HG03060 (cell line): ENCODE measurements at regions not wholly inside any gene's neighbourhood (a gene's known extent, or its start where the extent isn't known, plus 50 kb on each side); places are given as distances from the start of the nearest gene placed in this dataset.
"Not testable (repeated sequence)": the region's sequence is repeated elsewhere in the genome, so short reads cannot be mapped to it uniquely, and the experiment has no call there.

ENCODE experiments used
- ATAC-seq: cut with Tn5 transposase; IDR thresholded peaks from one replicate; pipeline ENCODE4 v1.9.1; 2021; ENCODE audit warnings: low read depth, moderate number of reproducible peaks; ENCODE audit not compliant: unreplicated experiment

DNA sequence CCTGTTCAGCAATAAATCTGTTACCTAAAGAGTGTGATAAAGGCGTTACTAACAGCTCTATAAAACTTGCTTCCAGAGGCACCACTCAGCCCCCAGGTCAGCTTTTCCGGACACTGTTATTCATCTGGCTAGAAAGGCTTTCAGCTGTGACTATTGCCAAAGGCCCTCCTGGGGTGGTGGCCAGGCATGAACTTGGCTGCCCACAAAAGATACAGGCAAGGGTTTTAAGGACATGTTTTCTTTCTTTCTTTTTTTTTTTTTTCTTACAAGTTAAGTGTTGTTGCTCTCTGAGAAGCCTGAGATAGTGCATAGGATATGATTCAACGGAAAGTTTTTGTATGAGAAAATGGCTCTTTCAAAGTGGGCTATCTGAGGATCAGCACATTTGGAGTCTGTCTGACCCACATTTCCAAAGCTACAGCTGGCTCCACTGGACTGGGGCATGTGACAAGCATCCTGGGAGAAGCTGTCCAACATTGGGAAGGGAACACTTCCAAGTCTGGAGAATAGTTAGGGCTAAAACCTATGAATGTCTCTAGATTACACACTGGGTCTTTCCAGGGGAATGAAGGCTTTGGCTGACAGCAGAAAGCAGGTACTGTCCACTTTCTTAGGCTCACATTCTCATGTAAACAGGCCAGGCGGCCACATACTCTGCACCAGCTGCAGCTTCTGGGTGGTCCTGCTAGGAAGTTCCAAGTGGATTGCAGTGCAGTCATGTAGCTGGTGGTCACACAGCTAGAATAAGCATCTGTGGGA is 639.7 kb downstream of the LMO4 start:
- ATAC-seq, result no peak

DNA sequence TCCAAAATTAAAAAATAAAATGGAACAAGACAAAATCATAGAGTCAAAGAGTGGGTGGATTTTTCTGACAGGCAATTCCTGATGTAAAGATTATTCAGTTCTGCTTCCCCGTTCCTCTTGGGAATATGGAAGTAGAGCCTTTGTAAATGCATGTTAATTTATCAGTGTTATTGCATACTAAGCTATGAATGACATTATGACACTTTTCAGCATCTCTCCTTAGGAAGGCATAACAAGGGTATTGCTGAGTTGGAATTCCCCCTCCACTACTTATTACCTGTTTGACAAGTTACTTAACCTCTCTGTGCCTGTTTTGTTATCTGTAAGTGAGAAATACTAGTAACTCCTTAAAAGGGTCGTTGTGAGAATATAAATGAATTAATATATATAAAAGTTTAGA is 640.4 kb downstream of the LMO4 start:
- ATAC-seq, result no peak

DNA sequence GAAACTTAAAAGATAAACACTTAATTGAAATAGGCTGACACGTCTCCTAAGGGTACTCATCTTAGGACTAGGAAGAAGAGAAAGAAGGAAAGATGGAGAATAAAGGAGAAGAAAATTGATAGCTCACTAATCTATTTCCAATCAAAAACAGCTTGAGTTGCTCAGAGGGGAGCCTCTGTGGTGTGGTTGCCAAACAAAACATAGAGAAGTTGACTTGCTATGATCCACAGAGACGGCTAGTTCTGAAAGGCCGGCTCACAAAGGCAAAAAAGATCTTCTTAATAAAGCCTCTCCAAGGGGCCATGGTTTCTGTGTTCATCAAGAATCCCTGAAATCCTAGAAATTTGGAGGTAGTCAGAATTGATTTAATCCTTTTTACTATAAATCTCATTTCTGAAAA is 644.1 kb downstream of the LMO4 start:
- ATAC-seq, result no peak

GRCh38 chr1:87973896-87974295 is 645.2 kb downstream of the LMO4 start:
- ATAC-seq, result no peak

GRCh38 chr1:87976316-87976715 is 647.6 kb downstream of the LMO4 start:
- ATAC-seq, result no peak

GRCh38 chr1:87977145-87977544 is 648.5 kb downstream of the LMO4 start:
- ATAC-seq, result no peak

DNA sequence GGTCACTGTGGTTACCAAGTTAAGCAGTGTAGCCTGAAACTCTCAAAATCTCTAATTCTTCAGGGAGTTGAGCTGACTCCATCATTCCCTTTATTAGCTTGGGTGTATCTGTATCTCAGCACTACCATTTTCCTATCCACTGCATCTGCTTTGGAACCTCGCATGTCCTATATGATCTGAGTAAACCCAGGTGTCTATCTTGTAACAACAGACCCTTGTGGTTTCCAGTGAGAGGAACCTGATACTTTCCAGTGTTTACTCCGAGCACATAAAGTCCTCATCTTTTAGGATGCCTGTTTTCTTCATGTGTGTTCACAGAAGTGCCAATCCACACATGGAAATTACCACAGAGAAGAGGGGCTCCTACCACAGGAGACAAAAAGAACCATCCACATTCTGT is 650.4 kb downstream of the LMO4 start:
- ATAC-seq, result no peak

GRCh38 chr1:87980494-87980893 is 651.8 kb downstream of the LMO4 start:
- no peak for ATAC-seq

- ATAC-seq, result no peak
Observed at GRCh38 chr1:87981386-87981785, 652.7 kb downstream of the LMO4 start.

DNA sequence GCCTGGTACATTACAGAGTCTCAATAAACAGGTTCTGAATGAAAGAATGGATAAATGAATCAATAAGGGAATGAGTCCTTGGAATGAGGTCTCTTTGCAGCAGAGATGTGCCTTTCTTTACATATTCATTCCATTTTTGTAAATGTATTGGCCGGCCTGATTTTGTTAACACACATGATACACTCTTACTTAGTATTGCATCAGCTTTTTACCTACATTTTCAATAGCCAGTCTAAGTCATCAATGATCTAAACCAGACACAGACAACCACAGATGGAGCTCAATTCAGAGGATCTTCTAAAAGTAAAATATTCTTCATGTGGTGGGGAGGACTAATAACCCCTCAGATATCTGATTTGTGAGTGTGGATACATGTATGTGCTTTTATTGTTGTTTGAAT is 653.1 kb downstream of the LMO4 start:
- ATAC-seq, result no peak

DNA sequence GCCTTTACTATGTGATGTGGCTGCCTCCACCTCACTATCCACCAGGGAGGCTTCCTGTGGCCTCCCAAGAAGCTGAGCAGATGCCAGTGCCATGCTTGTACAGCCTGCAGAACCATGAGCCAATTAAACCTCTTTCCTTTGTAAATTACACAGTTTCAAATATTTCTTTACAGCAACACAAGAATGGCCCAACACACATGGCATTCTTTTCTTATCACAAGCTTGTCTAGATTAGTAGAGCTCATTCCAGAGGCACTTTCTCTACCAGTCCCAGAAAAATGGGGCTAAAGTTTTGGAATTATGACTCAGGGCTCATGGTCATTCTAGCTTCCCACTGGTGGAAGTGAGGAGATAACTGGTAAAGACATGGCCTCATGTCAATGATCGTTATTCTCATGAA is 655.2 kb downstream of the LMO4 start:
- ATAC-seq, result no peak

DNA sequence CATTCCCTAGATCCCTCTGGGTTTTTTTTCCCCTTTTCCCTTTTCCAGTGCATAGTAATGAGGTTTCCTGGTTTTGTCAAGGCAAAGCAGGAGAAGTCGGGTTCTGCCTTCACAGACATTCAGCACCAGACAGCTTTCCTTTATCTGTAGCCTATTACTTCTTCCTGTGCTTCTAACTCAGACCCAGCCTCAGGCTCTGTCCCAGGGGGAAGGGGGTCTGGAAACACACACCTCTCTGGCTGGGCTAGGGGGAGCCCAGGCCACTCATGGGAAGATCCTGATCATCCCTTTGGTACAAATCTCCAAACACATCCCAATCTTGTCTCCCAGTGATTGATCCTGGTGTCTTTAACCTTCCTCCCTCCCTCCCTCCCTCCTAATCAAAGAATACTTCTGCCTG is 656.4 kb downstream of the LMO4 start:
- ATAC-seq, result no peak

DNA sequence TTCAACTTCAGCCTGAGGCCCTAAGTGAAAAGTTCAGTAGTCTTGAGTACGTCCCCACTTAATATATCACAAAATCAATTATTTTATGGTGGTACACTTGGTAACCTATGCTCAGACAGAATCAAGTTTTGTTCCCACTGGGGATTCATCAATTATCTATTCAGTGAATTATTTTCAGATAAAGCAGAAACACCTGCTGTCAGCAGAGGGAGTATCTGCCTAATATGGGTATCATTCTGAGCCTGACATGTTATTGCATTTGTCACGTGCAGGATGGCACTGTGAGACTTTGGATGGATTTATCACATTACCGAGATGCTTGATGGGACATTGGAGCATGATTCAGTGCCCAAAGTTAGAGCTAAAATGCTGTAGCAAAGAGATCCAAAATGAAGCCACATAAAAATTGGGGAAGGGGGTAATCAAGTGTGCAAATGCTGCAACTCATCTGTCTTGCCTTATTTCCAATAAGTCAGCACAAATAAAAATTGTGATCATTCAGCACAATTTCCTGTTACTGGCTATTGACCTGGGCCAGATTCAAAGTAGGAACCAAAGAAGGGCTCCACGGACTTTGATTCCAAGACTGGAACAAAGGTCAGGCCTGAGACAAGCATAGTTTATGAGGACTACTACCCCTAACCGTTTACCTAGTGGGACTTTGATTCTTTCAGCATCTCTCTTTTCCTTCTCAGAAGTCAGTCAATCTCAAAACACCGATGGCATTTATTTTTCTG is 657.6 kb downstream of the LMO4 start:
- no peak for ATAC-seq

DNA sequence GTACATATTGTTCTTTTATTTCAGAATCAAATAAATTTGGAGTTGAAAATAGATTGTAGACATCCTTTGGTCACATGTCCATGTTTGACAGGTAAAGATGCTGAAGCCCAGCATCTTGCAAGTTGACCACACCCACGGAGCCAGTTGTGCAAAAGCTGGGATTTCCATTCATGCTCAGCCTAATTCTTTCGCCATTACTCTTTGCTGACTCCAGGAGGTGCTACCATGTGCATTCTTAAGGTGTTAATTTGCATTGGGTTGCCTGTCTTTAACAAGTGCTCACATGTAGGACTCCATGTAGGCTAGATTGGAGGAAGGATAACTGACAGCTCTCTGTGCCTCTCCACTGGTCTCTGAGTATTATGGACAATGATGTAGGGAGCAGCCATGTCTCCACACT is 660.7 kb downstream of the LMO4 start:
- no peak for ATAC-seq

DNA sequence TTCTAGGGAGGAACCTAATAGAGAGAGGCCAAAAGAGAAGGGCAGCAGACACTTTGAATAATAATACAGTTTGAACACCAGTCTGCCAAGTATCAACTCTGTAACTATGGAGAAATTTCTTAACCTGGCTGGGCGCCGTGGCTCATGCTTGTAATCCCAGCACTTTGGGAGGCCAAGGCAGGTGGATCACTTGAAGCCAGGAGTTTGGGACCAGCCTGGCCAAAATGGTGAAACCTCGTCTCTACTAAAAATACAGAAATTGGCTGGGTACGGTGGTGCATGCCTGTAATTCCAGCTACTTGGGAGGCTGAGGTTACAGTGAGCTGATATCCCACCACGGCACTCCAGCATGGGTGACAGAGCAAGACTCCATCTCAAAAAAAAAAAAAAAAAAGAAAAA is 663.9 kb downstream of the LMO4 start:
- ATAC-seq, result not testable (repeated sequence)

GRCh38 chr1:87993051-87993450 is 664.4 kb downstream of the LMO4 start:
- no peak for ATAC-seq

GRCh38 chr1:87999852-88000251 is 671.2 kb downstream of the LMO4 start:
- ATAC-seq, result no peak

GRCh38 chr1:88001460-88001859 is 672.8 kb downstream of the LMO4 start:
- no peak for ATAC-seq

- no peak for ATAC-seq
Observed at GRCh38 chr1:88003255-88003654, 674.6 kb downstream of the LMO4 start.

- no peak for ATAC-seq
Observed at GRCh38 chr1:88009916-88010315, 674.2 kb upstream of the PKN2 start.

DNA sequence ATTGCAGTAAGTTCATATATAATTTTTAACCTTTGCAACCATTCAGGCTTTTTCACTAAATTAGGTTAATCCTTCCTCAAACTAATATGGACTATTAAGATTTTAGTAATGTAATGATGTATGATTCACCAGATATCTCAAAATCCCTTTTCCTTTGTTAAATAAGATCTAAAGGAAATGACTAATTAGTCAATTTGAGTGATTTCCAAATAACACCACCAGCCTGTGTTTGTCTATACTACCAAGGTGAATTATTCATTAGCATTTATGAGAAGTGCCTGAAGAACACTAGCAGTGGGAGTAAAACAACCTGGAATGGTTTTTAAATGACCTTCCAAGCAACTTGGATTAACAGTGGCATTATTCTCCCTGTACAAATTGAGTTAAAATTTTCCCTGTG is 670.6 kb upstream of the PKN2 start:
- ATAC-seq, result no peak

DNA sequence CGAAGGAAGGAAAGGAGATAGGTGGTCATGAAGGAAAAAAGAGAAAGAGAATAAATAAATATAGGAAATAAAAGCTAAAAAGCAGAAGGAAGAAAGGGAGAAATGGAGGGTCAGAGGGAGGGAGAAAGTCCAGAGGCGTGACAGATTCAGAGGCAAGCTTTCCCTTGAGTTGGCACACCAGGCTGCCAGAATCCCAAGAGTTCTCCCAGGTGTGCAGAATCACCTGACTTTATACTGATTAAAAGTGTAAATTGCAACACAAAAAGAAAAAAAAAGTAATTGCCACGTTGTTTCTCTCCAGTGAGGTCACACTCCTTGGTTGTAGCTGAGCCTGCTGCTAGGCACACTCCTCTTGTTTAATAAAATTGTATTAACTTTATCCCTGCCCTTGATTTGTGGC is 669.9 kb upstream of the PKN2 start:
- no peak for ATAC-seq
